Midbrain (tissue), 1 donor: ENCODE measurements at regions not wholly inside any gene's neighbourhood (a gene's known extent, or its start where the extent isn't known, plus 50 kb on each side); places are given as distances from the start of the nearest gene placed in this dataset.

Source experiments
- DNase-seq: peaks from one replicate; lab custom pipeline; 2025; lab: John Stamatoyannopoulos, UW

GRCh38 chr1:228894442-228894989 is 159.2 kb downstream of the RHOU start:
- DNase-seq: no peak

- no peak for DNase-seq
Observed at GRCh38 chr1:228897901-228898300, 162.6 kb downstream of the RHOU start.

DNA sequence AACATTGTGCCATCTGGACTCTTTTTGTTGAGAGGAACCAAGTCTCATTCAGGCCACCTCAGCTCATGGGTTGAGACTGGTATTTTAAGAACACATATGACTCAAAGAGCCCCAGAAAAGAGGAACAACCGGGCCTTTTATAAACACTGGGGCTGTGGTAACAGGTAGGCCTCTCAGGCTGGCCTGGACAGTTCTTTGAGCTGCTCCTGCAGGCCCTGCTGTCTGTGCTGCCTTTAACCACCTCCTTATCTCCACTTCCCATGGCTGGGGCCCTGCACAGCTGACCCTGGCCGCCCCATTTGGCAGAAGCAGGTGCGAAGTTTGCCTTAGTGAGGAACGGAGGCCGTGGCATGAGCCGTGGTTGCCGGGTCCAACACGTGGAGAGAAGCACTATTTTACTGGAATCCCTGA is 163.3 kb downstream of the RHOU start:
- peak; percentile 11 for DNase-seq

DNA sequence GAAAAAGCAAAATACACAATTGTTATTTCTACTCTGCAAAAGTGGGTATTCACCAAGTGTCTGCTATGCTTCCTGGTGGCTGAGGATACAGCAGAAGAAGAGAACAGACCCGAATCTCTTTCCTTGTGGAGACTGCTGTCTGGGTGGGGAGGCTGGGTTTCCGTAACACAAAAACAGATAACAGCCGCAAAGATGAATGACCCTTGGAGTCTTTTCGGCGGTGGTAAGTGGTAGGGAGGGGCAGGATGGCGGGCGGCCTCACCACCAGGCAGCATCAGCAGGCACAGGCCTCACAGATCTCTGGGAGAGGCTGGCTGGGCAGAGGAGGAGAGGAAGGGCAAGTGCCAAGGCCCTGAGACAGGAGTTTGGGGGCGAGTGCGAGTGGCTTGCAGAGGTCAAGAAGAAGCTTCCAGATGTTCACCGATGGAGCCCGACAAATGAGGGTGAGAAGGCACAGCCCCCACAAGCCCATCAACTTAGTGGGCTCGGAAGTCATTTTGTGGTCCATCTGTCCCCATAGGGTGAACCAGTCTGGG is 164.2 kb downstream of the RHOU start:
- no peak for DNase-seq

- peak; percentile 8 for DNase-seq
Observed at GRCh38 chr1:228900099-228900885, 165.0 kb downstream of the RHOU start.

GRCh38 chr1:228900886-228901392 is 165.7 kb downstream of the RHOU start:
- no peak for DNase-seq

DNA sequence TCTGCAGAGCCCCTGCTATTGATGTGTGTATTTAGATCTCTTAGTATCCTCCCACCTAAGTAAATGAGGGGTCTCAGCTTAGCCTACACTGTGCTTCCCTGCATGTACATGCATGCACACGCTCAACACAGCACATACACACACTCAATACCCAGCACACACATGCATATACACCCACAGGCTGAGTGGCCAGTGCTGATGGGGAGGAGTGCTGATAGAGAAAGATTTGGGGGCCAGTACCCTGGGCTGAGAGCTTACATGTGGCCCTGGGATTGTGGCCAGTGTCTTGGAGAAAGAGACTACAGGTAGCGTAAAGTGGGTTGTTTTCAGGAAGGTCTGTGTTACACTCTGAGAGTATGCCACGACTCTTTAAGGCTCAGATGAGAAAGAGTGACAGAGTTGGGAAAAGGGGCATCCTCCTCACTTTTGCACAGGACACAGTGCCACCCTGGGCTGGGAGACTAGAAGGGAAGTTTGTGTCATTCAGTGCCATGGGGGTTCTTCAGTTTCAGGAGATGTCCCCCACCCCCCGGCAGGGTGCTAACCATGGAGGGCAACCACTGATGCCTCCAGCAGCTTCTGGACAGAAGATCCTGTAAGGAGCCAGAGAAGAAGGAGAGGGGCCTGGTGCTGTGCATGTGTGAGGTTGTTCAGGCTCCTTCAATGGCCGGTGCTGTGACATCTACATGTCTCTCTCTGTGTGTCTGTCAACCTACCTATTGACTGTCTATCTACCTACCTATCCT is 166.8 kb downstream of the RHOU start:
- no peak for DNase-seq

DNA sequence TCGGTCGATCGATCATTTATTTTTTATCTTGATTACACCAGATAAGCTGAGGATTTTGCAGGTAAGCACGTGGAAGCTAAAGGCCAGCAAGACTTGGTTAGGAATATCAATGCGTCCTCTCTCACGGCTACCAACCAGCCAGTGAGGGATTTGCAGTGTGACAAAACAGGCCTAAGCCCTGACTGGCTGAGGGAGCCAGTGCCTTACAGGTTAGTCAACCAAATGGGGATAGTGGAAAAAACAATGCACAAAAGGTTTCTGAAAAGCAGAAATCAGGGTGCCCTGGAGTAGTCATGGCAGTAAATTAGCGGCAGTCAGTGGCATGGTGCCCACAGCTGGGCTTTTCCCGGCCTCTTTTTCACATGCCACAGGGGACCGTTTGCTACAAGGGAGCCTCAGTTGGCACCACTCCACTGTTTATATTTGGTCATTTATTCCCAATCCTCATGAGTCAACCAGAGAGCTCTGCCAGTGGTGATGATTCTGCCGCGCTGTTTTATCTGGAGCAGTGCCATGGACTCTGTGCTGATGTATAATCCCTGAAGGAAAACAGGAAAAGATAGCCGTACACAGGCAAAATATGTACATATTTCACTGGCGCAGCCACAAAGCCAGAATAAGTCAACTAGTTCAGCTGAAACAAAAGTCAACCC is 167.6 kb downstream of the RHOU start:
- DNase-seq: peak; percentile 77

DNA sequence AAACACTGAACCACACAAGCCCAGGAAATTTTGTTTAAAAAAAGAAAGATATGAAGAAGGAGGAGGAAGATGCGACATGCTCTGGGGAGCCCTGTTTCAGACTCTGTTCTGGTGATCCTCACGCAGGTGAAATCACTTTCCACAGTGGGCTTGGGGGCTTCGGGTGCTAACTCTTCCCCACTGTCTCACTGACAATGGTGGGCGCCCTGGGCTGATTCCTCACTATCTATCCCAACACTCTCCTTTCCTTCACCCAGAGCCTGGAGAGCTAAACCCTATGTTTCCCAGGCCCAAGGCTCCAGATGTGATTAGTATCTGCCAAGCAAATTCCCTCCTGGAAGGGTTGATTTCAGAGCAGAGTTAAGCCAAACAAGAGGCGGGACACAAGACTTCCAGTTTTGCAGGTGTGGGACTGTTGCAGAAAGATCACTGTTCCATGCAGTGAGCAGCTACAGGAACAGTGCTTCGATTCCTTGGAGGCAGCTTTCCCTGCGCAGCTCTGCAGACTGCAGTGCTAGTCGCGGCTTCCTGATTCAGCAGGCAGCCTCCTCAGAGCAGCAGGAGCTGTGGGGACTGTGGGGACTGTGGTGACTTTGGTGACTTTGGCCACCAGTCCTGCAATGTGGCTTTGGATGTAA is 168.3 kb downstream of the RHOU start:
- peak; percentile 9 for DNase-seq

DNA sequence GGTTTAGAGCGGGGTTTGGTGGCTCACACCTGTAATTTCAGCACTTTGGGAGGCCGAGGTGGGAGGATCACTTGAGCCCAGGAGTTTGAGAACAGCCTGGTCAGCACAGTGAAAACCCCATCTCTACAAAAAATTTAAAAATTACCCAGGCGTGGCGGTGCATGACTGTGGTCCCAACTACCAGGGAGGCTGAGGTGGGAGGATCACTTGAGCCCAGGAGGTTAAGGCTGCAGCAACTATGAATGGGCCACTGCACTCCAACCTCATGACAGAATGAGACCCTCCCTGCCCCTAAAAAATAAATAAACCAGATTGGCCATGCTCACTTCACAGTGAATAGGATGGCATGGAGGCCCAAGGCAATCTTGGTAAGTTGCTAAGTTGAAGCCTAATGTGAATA is 168.9 kb downstream of the RHOU start:
- no peak for DNase-seq

- DNase-seq: no peak
Observed at GRCh38 chr1:228905701-228906101, 170.4 kb downstream of the RHOU start.

- DNase-seq: no peak
Observed at GRCh38 chr1:228906223-228906860, 171.1 kb downstream of the RHOU start.

DNA sequence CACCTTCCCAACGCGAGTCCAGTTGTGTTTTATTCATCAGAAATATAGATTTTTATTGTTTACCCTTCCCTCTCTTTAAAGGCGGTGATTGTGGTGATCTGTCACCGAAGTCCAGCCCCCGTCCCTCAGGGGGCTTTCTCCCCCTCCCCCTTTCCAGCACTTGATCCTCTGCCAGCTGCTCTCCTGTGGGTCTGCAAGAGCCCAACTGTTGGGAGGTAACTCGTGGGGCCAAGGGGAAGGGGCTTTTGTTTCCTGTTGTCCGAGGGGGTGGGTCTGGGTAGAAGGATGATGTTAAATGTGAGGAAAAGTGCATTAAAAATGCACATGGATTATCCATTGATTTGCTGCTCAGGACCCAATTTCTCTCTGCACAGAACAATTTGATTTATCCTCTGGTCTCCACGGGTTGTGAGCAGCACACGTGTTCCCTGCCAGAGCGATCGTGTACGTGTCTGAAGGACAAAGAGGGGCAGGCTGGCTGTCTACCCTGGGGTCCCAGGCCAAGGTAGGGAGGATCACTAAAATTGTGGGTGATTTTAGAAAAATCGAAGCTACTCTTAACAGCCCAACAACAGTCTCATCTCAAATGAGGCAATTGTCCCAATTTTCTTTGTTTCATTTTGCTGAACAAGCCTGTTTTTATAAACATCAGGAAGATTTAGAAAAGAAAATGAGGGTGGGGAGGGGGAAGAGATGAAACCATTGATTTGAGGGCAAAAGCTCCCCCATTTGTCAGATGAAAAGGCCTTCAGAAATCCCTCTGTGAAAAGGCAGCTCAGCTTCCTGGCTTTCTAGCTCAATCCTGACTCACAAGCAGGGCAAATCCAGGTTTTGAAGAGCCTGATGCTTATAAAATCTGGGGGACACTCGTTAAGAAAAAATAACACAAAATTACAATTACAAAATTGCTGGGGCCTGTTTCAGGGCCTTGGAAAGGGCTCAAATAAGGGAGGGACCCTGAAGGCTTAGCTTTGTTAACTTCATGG is 176.2 kb downstream of the RHOU start:
- DNase-seq: no peak

GRCh38 chr1:228913626-228914414 is 178.5 kb downstream of the RHOU start:
- DNase-seq: peak; percentile 39

DNA sequence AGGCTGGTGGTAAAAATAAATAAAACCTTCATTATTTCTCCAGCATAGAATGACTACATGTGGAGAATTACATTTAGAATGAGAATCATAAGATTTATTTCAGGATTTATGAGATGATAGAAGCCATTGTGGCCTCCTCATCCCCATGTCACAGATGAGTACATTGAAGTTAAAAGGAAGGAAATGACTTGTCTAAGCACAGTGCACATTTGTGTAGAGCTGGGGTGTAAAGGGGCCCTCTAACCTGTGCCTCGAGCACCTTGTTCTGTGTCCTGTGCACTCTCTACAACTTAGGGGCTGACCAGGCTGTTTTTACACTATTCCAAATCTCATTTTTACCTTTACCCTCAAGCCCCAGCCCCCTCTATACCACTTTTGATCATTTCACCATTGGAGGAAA is 179.4 kb downstream of the RHOU start:
- DNase-seq: no peak

- DNase-seq: no peak
Observed at GRCh38 chr1:228917342-228917741, 182.1 kb downstream of the RHOU start.

GRCh38 chr1:228917755-228918154 is 182.5 kb downstream of the RHOU start:
- no peak for DNase-seq

DNA sequence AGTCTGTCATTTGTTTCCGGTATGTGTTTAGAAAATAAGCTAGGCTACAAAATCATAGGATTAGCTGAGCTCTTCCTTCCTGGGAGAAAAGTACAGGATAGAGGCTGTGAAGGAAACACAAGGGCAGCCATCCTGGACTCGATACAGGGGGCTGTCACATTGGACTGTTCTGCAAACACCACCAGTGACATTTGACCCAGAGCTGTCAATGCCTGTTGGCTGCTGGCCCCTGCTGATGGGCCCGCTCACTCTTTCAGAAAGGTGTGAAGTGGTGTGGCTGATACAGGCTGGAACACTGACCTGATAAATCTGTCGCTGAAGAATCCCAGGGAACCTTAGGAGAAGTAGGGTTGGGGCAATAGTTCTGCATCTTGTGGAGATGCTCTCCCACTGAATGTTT is 183.1 kb downstream of the RHOU start:
- DNase-seq: no peak

DNA sequence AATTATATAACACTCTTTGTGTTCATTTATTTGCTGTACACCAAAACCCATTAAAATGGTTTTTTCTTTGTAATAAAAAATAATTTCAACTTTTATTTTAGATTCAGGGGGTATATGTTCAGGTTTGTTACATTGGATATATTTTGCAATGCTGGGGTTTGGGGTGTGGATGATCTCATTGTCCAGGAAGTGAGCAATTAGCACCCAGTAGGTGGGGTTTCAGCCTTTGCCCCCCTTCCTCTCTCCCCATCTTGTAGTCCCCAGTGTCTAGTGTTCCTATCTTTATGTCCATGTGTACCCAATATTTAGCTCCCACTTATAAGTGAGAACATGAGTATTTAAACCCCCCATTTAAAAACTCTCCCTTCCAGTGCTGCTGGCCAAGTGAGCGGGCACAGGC is 184.6 kb downstream of the RHOU start:
- DNase-seq: no peak
